ENCODE measurements at regions not wholly inside any gene's neighbourhood (a gene's known extent, or its start where the extent isn't known, plus 50 kb on each side); places are given as distances from the start of the nearest gene placed in this dataset.

GRCh38 chr4:125091101-125091500 is 223.7 kb upstream of the FAT4 start:
- peak; percentile 54 for DNase-seq (ENCODE audit: low read depth)
- H3K4me3 ChIP-seq (ENCODE audit: control insufficient read depth, low read depth, low read length) = no peak overlapping the region
- TF ChIP-seq CTCF (IDR thresholded peaks at IDR 0.05; ENCODE audit: control insufficient read depth, insufficient read depth, low read depth, low read length, missing control alignments) = no peak

- TF ChIP-seq CTCF (IDR thresholded peaks at IDR 0.05; ENCODE audit: control insufficient read depth, insufficient read depth, low read depth, low read length, missing control alignments) = no peak
- no peak for DNase-seq (ENCODE audit: low read depth)
Observed at GRCh38 chr4:125084608-125085007, 230.1 kb upstream of the FAT4 start.

GRCh38 chr4:125082729-125083417 is 231.9 kb upstream of the FAT4 start:
- no peak for TF ChIP-seq CTCF (IDR thresholded peaks at IDR 0.05; ENCODE audit: control insufficient read depth, insufficient read depth, low read depth, low read length, missing control alignments)
- no peak overlapping the region for H3K4me3 ChIP-seq (ENCODE audit: control insufficient read depth, low read depth, low read length)
- no peak for DNase-seq (ENCODE audit: low read depth)

More at GRCh38 chr4:125084608-125085007, 230.1 kb upstream of the FAT4 start:
- H3K4me3 ChIP-seq (ENCODE audit: control insufficient read depth, low read depth, low read length) = no peak overlapping the region

- no peak for DNase-seq (ENCODE audit: low read depth)
- H3K4me3 ChIP-seq (ENCODE audit: control insufficient read depth, low read depth, low read length) = no peak overlapping the region
- no peak for TF ChIP-seq CTCF (IDR thresholded peaks at IDR 0.05; ENCODE audit: control insufficient read depth, insufficient read depth, low read depth, low read length, missing control alignments)
Observed at GRCh38 chr4:125072269-125072668, 242.5 kb upstream of the FAT4 start.

- no peak for TF ChIP-seq CTCF (IDR thresholded peaks at IDR 0.05; ENCODE audit: control insufficient read depth, insufficient read depth, low read depth, low read length, missing control alignments)
- H3K4me3 ChIP-seq (ENCODE audit: control insufficient read depth, low read depth, low read length) = no peak overlapping the region
- DNase-seq (ENCODE audit: low read depth) = no peak
Observed at GRCh38 chr4:125070861-125071260, 243.9 kb upstream of the FAT4 start.

- H3K4me3 ChIP-seq (ENCODE audit: control insufficient read depth, low read depth, low read length) = no peak overlapping the region
- TF ChIP-seq CTCF (IDR thresholded peaks at IDR 0.05; ENCODE audit: control insufficient read depth, insufficient read depth, low read depth, low read length, missing control alignments) = no peak
- no peak for DNase-seq (ENCODE audit: low read depth)
Observed at GRCh38 chr4:125062115-125063050, 252.4 kb upstream of the FAT4 start.

Data from AG09309 (cell line).